Trophoblast cell (in vitro differentiated cells and primary cell): ENCODE measurements at regions not wholly inside any gene's neighbourhood (a gene's known extent, or its start where the extent isn't known, plus 50 kb on each side); places are given as distances from the start of the nearest gene placed in this dataset.
A peak's percentile ranks its signal among the peaks of the same experiment; 100 is the strongest.

Experiments used
- DNase-seq, 2 donors: peaks; one replicate each; pipeline ENCODE4 v3.0.0-alpha.2; 2016
- H2AFZ ChIP-seq: 2 replicates; pipeline ENCODE4 v1.6.1; 2013; ENCODE audit warnings: low read length, moderate library complexity, mild to moderate bottlenecking; ENCODE audit not compliant: insufficient read depth, poor library complexity
- H2AK5ac ChIP-seq: 2 replicates; pipeline ENCODE4 v1.6.1; 2013; ENCODE audit warnings: mild to moderate bottlenecking, low read length
- H2BK120ac ChIP-seq: 2 replicates; pipeline ENCODE4 v1.6.1; 2013; ENCODE audit warnings: low read length, mild to moderate bottlenecking, moderate library complexity; ENCODE audit not compliant: insufficient read depth, poor library complexity
- H2BK12ac ChIP-seq: 2 replicates; pipeline ENCODE4 v1.6.1; 2013; ENCODE audit warnings: mild to moderate bottlenecking, low read length, moderate library complexity
- H2BK5ac ChIP-seq: 2 replicates; pipeline ENCODE4 v1.6.1; 2013; ENCODE audit warnings: low read length, low read depth, moderate library complexity, mild to moderate bottlenecking; ENCODE audit not compliant: poor library complexity
- H3K14ac ChIP-seq: 2 replicates; pipeline ENCODE4 v1.6.1; 2013; ENCODE audit warnings: mild to moderate bottlenecking, low read length
- H3K18ac ChIP-seq: 2 replicates; pipeline ENCODE4 v1.6.1; 2013; ENCODE audit warnings: mild to moderate bottlenecking, low read length
- H3K23ac ChIP-seq: 2 replicates; pipeline ENCODE4 v1.6.1; 2013; ENCODE audit warnings: low read length
- H3K27ac ChIP-seq: 2 replicates; pipeline ENCODE4 v1.5.1; 2013; ENCODE audit warnings: low read depth, mild to moderate bottlenecking, inconsistent platforms, low read length, moderate library complexity
- H3K27me3 ChIP-seq: 2 replicates; pipeline ENCODE4 v1.6.1; 2013; ENCODE audit warnings: inconsistent platforms, mild to moderate bottlenecking, low read length, moderate library complexity; ENCODE audit not compliant: insufficient read depth
- H3K36me3 ChIP-seq, 2 experiments: 1 replicate in 1 of 2; 2 replicates in 1 of 2; pipeline ENCODE4 v1.6.1; 2013; ENCODE audit warnings: low read length in 2 of 2, mild to moderate bottlenecking in 2 of 2, moderate library complexity in 1 of 2; ENCODE audit not compliant: insufficient read depth in 2 of 2, control insufficient read depth in 1 of 2
- H3K4ac ChIP-seq: 2 replicates; pipeline ENCODE4 v1.6.1; 2013; ENCODE audit warnings: low read depth, mild to moderate bottlenecking, low read length, moderate library complexity
- H3K4me1 ChIP-seq, 2 experiments: 1 replicate in 1 of 2; 2 replicates in 1 of 2; pipeline ENCODE4 v1.6.1; 2013; ENCODE audit warnings: low read length in 2 of 2, mild to moderate bottlenecking in 2 of 2, moderate library complexity in 1 of 2; ENCODE audit not compliant: insufficient read depth in 2 of 2, control insufficient read depth in 1 of 2
- H3K4me2 ChIP-seq: 2 replicates; pipeline ENCODE4 v1.6.1; 2013; ENCODE audit warnings: inconsistent platforms, mild to moderate bottlenecking, low read length, moderate library complexity
- H3K4me3 ChIP-seq: 2 replicates; pipeline ENCODE4 v1.5.1; 2013; ENCODE audit warnings: mild to moderate bottlenecking, low read depth, low read length, inconsistent platforms
- H3K79me1 ChIP-seq: one replicate; pipeline ENCODE4 v1.6.1; 2013; ENCODE audit warnings: low read length
- H3K79me2 ChIP-seq: 2 replicates; pipeline ENCODE4 v1.6.1; 2013; ENCODE audit warnings: low read length, mild to moderate bottlenecking; ENCODE audit not compliant: control insufficient read depth, insufficient read depth, poor library complexity
- H3K9ac ChIP-seq: 2 replicates; pipeline ENCODE4 v1.6.1; 2013; ENCODE audit warnings: mild to moderate bottlenecking, low read length
- H3K9me3 ChIP-seq: 2 replicates; pipeline ENCODE4 v1.6.1; 2013; ENCODE audit warnings: low read depth, mild to moderate bottlenecking, control low read depth, inconsistent platforms, low read length; ENCODE audit not compliant: insufficient read depth
- H4K12ac ChIP-seq: 2 replicates; pipeline ENCODE4 v1.6.1; 2013; ENCODE audit warnings: low read depth, mild to moderate bottlenecking, low read length, moderate library complexity
- H4K8ac ChIP-seq: 2 replicates; pipeline ENCODE4 v1.6.1; 2013; ENCODE audit warnings: low read depth, mild to moderate bottlenecking, low read length, moderate library complexity
- H4K91ac ChIP-seq: one replicate; pipeline ENCODE4 v1.6.1; 2013; ENCODE audit warnings: low read depth, mild to moderate bottlenecking, low read length, moderate library complexity
- WGBS: extraction: QIAGEN DNeasy Blood & Tissue Kit; methylation state at CpG from one replicate; pipeline ENCODE4 v1.1.7; 2013; ENCODE audit warnings: missing lambda C conversion rate; ENCODE audit not compliant: insufficient read length, insufficient coverage; ENCODE audit errors: extremely low coverage; 5-methylcytosine and 5-hydroxymethylcytosine counted together

- peak; percentile 75 to 94 for DNase-seq
- Histone ChIP-seq H3K23ac (no peak overlapping the region), H3K4me3 (no peak overlapping the region), H3K18ac (no peak overlapping the region), H3K4me2 (no peak overlapping the region), H3K79me2 (no peaks in the 10 kb centered on the region), H3K9me3 (peaks cover 2% of the 10 kb centered on the region), H3K27ac (no peak overlapping the region), H3K79me1 (no peaks in the 10 kb centered on the region), H3K14ac (no peak overlapping the region), H3K36me3 (no peaks in the 10 kb centered on the region), H2BK12ac (no peak overlapping the region), H4K91ac (no peak overlapping the region), H4K8ac (no peak overlapping the region), H3K9ac (no peak overlapping the region), H2AK5ac (no peak overlapping the region), H4K12ac (no peak overlapping the region), H2AFZ (no peak overlapping the region), H3K4me1 (peaks cover 0 to 1% of the 10 kb centered on the region in 2 experiments), H3K4ac (no peak overlapping the region), H3K27me3 (no peaks in the 10 kb centered on the region), H2BK5ac (no peak overlapping the region), H2BK120ac (no peak overlapping the region)
- WGBS: no CpG with 5 or more reads among the region's 4 CpGs
Observed at GRCh38 chr2:13821255-13821880, 811.1 kb upstream of the LRATD1 start.

DNA sequence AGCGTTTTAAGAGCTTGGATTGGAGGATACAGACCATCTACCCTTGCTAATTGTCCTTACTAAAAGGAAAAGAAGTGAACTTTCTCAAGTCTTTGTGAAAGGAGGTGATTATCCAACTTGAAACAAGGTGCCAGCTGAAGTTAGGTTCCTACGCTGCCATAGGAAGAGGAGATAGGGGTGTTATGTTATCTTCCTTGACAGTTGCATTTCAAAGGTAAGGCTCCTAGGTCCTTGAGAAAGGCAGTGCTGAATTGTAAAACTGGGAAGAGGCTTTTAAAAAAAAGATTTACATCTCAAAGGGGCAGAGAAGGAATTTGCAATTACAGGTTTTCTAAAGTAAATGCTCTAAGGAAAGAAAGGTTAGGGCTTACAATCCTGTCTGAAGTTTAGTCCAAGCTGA lies 810.2 kb upstream of the LRATD1 start:
- no peaks in the 10 kb centered on the region for H3K79me1 ChIP-seq
- WGBS: no CpG with 5 or more reads among the region's 2 CpGs
- no peak overlapping the region for H3K14ac ChIP-seq
- no peak overlapping the region for H3K4me3 ChIP-seq
- H2BK120ac ChIP-seq: no peak overlapping the region
- H2AFZ ChIP-seq: no peak overlapping the region
- no peaks in the 10 kb centered on the region for H3K36me3 ChIP-seq
- no peak overlapping the region for H3K4me2 ChIP-seq
- H3K4ac ChIP-seq: no peak overlapping the region
- H3K18ac ChIP-seq: no peak overlapping the region
- H3K79me2 ChIP-seq: no peaks in the 10 kb centered on the region
- H3K23ac ChIP-seq: no peak overlapping the region
- no peak overlapping the region for H3K9ac ChIP-seq
- no peak overlapping the region for H2BK12ac ChIP-seq
- H3K27ac ChIP-seq: no peak overlapping the region
- DNase-seq: peak in 1 of 2 donors; percentile 11
- no peak overlapping the region for H2BK5ac ChIP-seq
- H3K9me3 ChIP-seq: peaks cover 2% of the 10 kb centered on the region
- H4K12ac ChIP-seq: no peak overlapping the region
- H3K4me1 ChIP-seq: peaks cover 0 to 1% of the 10 kb centered on the region in 2 experiments
- no peaks in the 10 kb centered on the region for H3K27me3 ChIP-seq
- H4K8ac ChIP-seq: no peak overlapping the region
- H4K91ac ChIP-seq: no peak overlapping the region
- no peak overlapping the region for H2AK5ac ChIP-seq

DNA sequence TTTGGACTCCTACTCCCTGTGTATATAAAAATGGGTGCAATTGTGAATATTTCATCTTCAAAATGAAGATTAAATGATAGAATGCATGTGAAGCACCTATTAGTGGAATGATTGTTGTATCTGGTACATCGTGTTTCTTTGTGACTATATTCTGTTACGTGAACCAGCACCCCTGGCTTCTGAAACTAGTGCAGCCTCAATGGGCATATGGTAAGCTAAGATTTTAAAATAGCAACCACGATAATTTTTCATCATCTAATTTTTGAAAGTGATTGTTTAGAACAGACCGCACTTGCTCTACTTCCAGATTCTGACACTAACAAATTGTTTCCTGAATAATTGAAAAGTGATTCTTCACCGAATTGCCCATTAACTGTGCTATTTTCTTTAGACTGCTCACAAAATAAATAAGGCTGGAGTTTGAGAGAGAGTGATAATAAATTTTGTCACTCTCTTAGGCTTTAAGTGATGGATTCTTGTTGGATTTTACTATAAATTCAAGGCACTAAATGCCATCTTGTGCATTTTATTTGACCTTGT lies 806.1 kb upstream of the LRATD1 start:
- H3K4me1 ChIP-seq: no peaks in the 10 kb centered on the region
- H2BK12ac ChIP-seq: no peak overlapping the region
- no peak overlapping the region for H3K4ac ChIP-seq
- H4K12ac ChIP-seq: no peak overlapping the region
- no peaks in the 10 kb centered on the region for H3K27me3 ChIP-seq
- no peak overlapping the region for H3K4me2 ChIP-seq
- no peak overlapping the region for H3K9ac ChIP-seq
- H3K14ac ChIP-seq: no peak overlapping the region
- no peak overlapping the region for H4K91ac ChIP-seq
- H3K18ac ChIP-seq: no peak overlapping the region
- no peak overlapping the region for H4K8ac ChIP-seq
- no peak for DNase-seq
- no peak overlapping the region for H3K27ac ChIP-seq
- no peaks in the 10 kb centered on the region for H3K79me2 ChIP-seq
- no peaks in the 10 kb centered on the region for H3K36me3 ChIP-seq
- peaks cover 2% of the 10 kb centered on the region for H3K9me3 ChIP-seq
- no peak overlapping the region for H2AFZ ChIP-seq
- no CpG with 5 or more reads among the region's 5 CpGs for WGBS
- H2BK120ac ChIP-seq: no peak overlapping the region
- H3K23ac ChIP-seq: no peak overlapping the region
- H3K79me1 ChIP-seq: no peaks in the 10 kb centered on the region
- no peak overlapping the region for H3K4me3 ChIP-seq
- no peak overlapping the region for H2BK5ac ChIP-seq
- no peak overlapping the region for H2AK5ac ChIP-seq

DNA sequence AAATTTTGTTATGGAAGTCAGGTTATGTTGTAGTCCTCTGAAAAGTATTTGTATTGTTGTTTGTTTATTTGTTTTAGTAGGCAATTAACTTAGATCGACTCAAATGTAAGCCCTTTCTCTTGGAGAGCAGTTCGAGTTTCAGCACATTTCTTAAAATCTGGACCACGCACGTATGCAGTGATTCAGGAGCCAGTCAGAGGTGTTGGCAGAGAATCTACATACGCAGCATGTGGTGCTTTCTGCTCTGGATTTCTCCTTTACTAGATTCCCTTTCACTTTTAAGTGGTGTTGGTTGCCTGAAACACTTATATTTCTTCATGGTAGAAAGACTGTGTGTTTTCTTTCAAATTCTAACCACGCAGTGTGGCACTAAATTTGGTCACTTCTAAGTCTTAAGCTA lies 773.9 kb upstream of the LRATD1 start:
- no peak overlapping the region for H4K12ac ChIP-seq
- no peak overlapping the region for H3K9ac ChIP-seq
- no peak overlapping the region for H3K4me3 ChIP-seq
- WGBS: no CpG with 5 or more reads among the region's 6 CpGs
- no peak overlapping the region for H4K8ac ChIP-seq
- H2AFZ ChIP-seq: no peak overlapping the region
- H3K23ac ChIP-seq: no peak overlapping the region
- no peak overlapping the region for H2BK12ac ChIP-seq
- no peak overlapping the region for H2BK120ac ChIP-seq
- no peak overlapping the region for H3K4me2 ChIP-seq
- H3K36me3 ChIP-seq: no peaks in the 10 kb centered on the region
- no peaks in the 10 kb centered on the region for H3K9me3 ChIP-seq
- H4K91ac ChIP-seq: no peak overlapping the region
- H3K4me1 ChIP-seq: no peaks in the 10 kb centered on the region
- no peaks in the 10 kb centered on the region for H3K79me1 ChIP-seq
- H3K27ac ChIP-seq: no peak overlapping the region
- H3K18ac ChIP-seq: no peak overlapping the region
- H2BK5ac ChIP-seq: no peak overlapping the region
- no peak overlapping the region for H3K4ac ChIP-seq
- H3K27me3 ChIP-seq: no peaks in the 10 kb centered on the region
- H3K79me2 ChIP-seq: no peaks in the 10 kb centered on the region
- H2AK5ac ChIP-seq: no peak overlapping the region
- DNase-seq: no peak
- H3K14ac ChIP-seq: no peak overlapping the region
